HS-5 (cell line): ENCODE measurements at regions not wholly inside any gene's neighbourhood (a gene's known extent, or its start where the extent isn't known, plus 50 kb on each side); places are given as distances from the start of the nearest gene placed in this dataset.

Source experiments
- DNase-seq: peaks from one replicate; pipeline ENCODE4 v3.0.0-alpha.2; 2012; ENCODE audit warnings: low read depth

DNA sequence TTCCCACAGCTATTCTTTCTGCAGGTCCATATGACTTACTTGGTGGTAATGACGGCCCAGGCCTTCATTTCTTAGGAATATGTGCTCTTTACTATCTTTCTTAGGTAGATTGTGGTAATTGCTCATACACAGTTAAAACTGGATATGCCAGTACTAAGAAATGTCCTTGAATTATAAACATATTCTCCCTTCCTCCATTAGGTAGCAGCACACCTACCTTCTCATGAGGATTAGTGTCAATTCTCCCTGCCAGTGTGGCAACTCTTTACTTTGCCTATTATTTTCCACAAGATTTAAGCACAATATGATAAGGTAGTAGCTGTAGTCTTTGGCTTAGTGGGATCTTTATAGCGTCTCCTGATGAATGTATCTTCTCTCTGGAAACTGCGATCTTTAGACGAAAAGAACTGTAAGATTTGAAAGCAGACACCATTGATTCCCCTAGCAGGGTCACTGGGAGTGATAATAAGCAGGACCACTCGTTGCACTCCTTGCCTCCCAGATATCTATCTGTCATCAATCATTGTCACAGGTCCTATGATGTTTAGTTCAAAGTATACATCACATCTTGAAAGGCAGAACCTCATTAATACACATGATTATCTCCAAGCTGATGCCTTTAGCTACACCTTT lies 1240.7 kb downstream of the C4orf33 start:
- DNase-seq, result no peak

GRCh38 chr4:130338851-130339250 lies 1242.9 kb downstream of the C4orf33 start:
- no peak for DNase-seq

DNA sequence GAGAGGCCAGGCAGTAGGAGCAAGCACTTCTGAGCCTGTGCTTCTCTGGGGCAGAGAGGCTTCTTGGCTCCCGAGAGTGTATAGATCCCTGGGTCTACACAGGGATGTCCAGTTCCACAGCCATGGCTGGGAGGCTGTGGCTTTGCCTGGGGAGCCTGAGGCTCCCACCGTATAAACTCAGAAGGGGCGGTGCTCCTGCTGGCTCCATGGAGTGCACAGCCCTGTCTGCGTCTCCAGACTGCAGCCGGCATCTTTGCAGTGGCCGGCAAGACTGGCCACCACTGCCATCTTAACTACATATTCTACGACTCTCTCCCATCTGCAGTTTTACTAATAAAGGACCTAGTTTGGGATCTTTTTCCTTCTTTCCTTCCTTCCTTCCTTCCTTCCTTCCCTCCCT lies 1253.8 kb downstream of the C4orf33 start:
- DNase-seq, result no peak

- DNase-seq, result no peak
Measured at GRCh38 chr4:130356873-130357272, 1260.9 kb downstream of the C4orf33 start.

DNA sequence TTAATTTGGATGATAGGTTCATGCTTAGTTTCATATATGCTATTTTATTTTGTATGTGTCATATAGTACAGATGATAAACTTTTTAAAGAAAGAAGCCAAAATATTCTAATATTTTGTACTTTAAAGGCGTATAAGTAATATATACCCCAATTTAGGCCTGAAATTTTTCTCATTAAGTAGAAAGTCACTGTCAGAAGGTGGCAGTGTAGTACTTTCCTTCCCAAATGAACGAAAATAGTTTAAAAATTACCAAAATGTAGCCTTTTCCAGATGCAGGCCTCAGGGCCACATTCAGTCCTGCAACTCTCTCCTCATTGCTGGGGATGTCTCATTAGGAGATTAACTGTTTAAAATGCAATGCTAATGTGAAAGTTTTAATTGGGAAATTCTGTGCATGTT lies 1263.6 kb downstream of the C4orf33 start:
- peak; percentile 13 for DNase-seq

DNA sequence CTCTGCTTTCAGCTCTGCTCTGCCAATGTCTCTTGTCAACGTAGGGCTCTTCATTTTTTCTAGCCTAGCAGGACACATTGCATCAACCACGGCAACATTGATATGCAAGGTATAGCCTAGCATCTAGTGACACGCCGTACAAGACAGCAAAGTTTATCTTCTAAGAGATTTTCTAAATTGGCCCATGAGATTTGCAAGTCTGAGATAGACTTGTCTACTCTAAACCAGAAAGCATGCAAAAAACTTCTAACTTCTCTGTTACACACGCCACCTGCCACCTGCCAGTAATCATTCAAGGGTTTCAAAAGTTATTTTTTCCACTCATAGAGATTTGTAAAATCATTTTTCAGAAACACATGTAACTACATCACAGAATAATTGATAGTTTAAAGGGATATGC lies 1265.7 kb downstream of the C4orf33 start:
- DNase-seq, result no peak

GRCh38 chr4:130368668-130369067 lies 1272.7 kb downstream of the C4orf33 start:
- DNase-seq, result no peak

GRCh38 chr4:130393231-130393630 lies 1297.3 kb downstream of the C4orf33 start:
- no peak for DNase-seq

DNA sequence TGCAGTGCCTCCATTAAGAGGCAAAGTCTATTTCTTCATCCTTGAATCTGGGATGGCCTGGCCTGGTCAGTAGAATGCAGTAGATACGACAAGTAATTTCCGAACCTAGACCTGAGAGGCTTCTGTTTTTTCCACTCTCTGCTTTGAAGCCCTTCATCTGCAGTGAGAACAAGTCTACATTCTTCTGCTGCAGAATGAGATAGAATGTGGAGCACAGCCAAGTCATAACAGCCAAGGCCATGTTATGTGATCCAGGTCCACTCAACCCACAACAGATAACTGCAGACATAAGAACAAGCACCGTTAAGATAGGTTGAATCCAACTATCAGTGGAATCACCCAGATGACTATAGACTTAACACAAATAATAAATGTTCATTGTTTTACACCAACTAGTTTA lies 1297.7 kb downstream of the C4orf33 start:
- no peak for DNase-seq

GRCh38 chr4:130395871-130396270 lies 1299.9 kb downstream of the C4orf33 start:
- DNase-seq, result peak; percentile 80

GRCh38 chr4:130403221-130403620 lies 1307.3 kb downstream of the C4orf33 start:
- no peak for DNase-seq

DNA sequence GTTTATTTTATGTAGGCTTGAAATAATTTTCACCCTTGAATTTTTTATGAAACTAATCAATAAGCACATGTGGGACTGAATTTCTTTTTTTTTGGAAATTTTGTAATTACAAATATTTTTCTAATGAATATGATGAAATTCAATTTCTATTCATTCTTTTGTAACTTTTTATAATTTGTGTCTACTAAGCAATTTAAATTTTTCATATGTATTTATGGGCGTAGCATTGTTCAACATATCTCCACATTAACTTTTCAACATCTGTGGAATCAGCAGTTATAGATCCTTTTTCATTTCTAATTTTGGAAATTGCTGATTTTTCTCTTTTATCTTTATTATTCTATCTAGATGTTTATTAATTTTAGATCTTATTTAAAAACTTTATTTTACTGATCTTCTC lies 1320.3 kb downstream of the C4orf33 start:
- DNase-seq, result no peak

GRCh38 chr4:130419211-130419975 lies 1323.4 kb downstream of the C4orf33 start:
- no peak for DNase-seq

- DNase-seq, result no peak
Measured at GRCh38 chr4:130422261-130422660, 1326.3 kb downstream of the C4orf33 start.

GRCh38 chr4:130424211-130424610 lies 1328.3 kb downstream of the C4orf33 start:
- no peak for DNase-seq

GRCh38 chr4:130432289-130432688 lies 1336.3 kb downstream of the C4orf33 start:
- no peak for DNase-seq

DNA sequence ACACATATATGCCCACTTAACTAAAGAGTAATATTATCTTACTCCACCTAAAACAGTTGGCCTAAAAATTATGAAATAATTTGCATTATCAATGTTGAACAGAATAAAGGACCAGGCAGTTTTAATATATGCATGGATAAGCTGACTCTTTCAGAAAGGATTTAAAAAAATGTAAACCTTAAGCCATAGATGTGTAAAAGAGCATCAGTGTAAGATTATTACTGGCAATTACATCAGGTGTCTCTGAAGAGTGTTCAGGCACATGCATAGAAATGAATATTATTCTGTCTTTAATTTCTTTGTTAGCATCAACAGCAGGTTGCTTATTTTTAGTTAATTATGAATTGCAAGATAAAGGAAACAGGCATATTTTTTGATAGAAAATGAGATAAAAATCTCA lies 1353.8 kb downstream of the C4orf33 start:
- no peak for DNase-seq

GRCh38 chr4:130468340-130468739 lies 1372.4 kb downstream of the C4orf33 start:
- DNase-seq, result no peak

GRCh38 chr4:130478406-130478805 lies 1382.5 kb downstream of the C4orf33 start:
- DNase-seq, result peak; percentile 47

DNA sequence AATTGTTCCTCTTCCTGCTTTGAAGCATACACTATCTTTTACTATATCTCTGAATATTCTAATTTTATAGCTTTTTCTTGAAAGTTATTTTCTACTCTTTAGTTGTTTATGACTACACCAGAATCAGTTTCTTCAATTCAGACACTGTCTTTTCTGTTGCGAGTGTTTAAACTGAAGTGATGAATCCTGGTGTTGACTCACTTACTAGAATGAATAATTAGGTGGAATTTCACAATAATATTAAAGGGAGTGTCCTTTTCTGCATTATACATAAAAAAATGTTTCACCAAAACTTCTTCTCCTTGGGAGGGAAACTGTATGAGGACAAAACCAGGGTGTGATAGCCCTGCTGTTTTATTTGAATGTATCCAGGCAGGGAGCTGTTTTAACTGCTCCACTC lies 1383.1 kb downstream of the C4orf33 start:
- DNase-seq, result no peak

- no peak for DNase-seq
Measured at GRCh38 chr4:130479674-130480073, 1383.7 kb downstream of the C4orf33 start.

- DNase-seq, result no peak
Measured at GRCh38 chr4:130484826-130485225, 1388.9 kb downstream of the C4orf33 start.

DNA sequence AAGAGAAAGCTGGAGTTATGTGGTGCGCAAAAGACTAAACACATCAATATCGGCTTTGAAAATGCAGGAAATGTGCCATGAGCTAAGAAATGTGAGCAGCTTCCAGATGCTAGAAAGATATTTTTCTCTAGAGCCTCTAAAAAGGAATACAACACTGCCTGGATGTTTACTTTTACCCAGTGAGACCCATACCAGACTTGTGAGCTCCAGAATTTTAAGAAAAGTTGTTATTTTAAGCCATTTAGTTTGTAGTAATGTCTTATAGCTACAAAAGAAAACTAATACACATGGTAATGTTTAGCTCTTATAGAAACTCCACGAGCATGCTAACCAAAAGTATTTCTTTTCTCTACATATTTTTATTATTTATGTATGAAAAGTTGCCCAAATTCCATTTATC lies 1389.4 kb downstream of the C4orf33 start:
- no peak for DNase-seq

DNA sequence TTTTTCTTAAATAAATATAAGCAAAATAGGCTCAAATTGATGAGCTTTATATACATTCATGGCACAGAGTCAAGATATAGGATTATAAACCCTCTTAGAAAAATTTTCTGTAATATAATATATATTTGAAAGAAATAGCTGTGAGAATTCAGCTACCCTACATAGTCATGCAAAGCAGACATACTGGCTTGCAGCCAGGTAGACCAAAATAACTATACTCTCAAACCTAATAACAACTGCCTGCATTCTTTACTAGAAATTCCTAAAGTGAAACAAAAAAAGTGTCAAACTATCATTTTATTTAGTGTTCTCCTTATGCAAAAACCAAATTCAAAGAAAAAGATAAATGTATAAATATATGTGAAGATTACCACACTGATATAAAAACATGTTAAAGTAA lies 1390.2 kb downstream of the C4orf33 start:
- DNase-seq, result no peak
